OCI-LY1 (cell line): ENCODE measurements at regions not wholly inside any gene's neighbourhood (a gene's known extent, or its start where the extent isn't known, plus 50 kb on each side); places are given as distances from the start of the nearest gene placed in this dataset.

Experiments used
- H2AFZ ChIP-seq: fragments of 200-600 bp; sonication (generic), shearing (Covaris generic); 2 replicates; pipeline ENCODE4 v1.6.0; 2014; ENCODE audit warnings: antibody characterized with exemption, mild to moderate bottlenecking, low read length
- H3F3A ChIP-seq: fragments of 200-600 bp; sonication (generic), shearing (Covaris generic); 2 replicates; pipeline ENCODE4 v1.6.0; 2014; ENCODE audit warnings: mild to moderate bottlenecking, antibody characterized with exemption, low read length, moderate library complexity; ENCODE audit not compliant: insufficient read depth
- H3K27ac ChIP-seq: fragments of 200-600 bp; sonication (generic); 2 replicates; pipeline ENCODE4 v1.5.1; 2014; ENCODE audit warnings: low read length, mixed run types, mild to moderate bottlenecking, low read depth; ENCODE audit not compliant: poor library complexity, severe bottlenecking
- H3K27me3 ChIP-seq: fragments of 200-600 bp; sonication (generic); 2 replicates; pipeline ENCODE4 v1.6.0; 2014; ENCODE audit warnings: antibody characterized with exemption, mild to moderate bottlenecking, low read length, moderate library complexity; ENCODE audit not compliant: insufficient read depth
- H3K36me3 ChIP-seq: fragments of 200-600 bp; sonication (generic); 2 replicates; pipeline ENCODE4 v1.6.1; 2014; ENCODE audit warnings: mild to moderate bottlenecking, antibody characterized with exemption, low read length, moderate library complexity, mixed read lengths; ENCODE audit not compliant: insufficient read depth
- H3K4me1 ChIP-seq: fragments of 200-600 bp; sonication (generic); 2 replicates; pipeline ENCODE4 v1.5.1; 2014; ENCODE audit warnings: mild to moderate bottlenecking, low read length, moderate library complexity; ENCODE audit not compliant: insufficient read depth, severe bottlenecking
- H3K4me2 ChIP-seq: fragments of 200-600 bp; sonication (generic), shearing (Covaris generic); 2 replicates; pipeline ENCODE4 v1.6.1; 2014; ENCODE audit warnings: low read length
- H3K4me3 ChIP-seq: fragments of 200-600 bp; sonication (generic); 2 replicates; pipeline ENCODE4 v1.5.1; 2014; ENCODE audit warnings: low read length, low read depth, mild to moderate bottlenecking, mixed read lengths; ENCODE audit not compliant: poor library complexity, severe bottlenecking
- H3K79me2 ChIP-seq: fragments of 200-600 bp; shearing (Covaris generic); 2 replicates; pipeline ENCODE4 v1.6.1; 2016; ENCODE audit warnings: mixed run types, low read length, mixed read lengths; ENCODE audit not compliant: insufficient read depth
- H3K9ac ChIP-seq: fragments of 200-600 bp; sonication (generic), shearing (Covaris generic); 2 replicates; pipeline ENCODE4 v1.6.1; 2014; ENCODE audit warnings: mild to moderate bottlenecking, low read length, mixed read lengths
- H3K9me2 ChIP-seq: fragments of 200-600 bp; sonication (generic), shearing (Covaris generic); 2 replicates; pipeline ENCODE4 v1.6.1; 2014; ENCODE audit warnings: low read depth, mild to moderate bottlenecking, low read length, mixed read lengths
- H3K9me3 ChIP-seq: fragments of 200-600 bp; shearing (Covaris generic); 2 replicates; pipeline ENCODE4 v1.6.1; 2014; ENCODE audit warnings: low read length, mixed read lengths
- H4K20me1 ChIP-seq: fragments of 200-600 bp; sonication (generic), shearing (Covaris generic); 2 replicates; pipeline ENCODE4 v1.6.0; 2016; ENCODE audit warnings: mild to moderate bottlenecking, low read length; ENCODE audit not compliant: insufficient read depth
- CTCF ChIP-seq: fragments of 200-600 bp; sonication (generic), shearing (Covaris generic); IDR thresholded peaks from 2 replicates; pipeline ENCODE4 v1.5.1; 2017; ENCODE audit warnings: mild to moderate bottlenecking, antibody characterized with exemption, low read length, moderate library complexity, mixed read lengths
- EZH2 ChIP-seq: fragments of 200-600 bp; sonication (generic), shearing (Covaris generic); IDR thresholded peaks from 2 replicates; pipeline ENCODE4 v1.8.0; 2017; ENCODE audit warnings: borderline replicate concordance, mixed run types, mild to moderate bottlenecking, antibody characterized with exemption, low read length, moderate library complexity, mixed read lengths

GRCh38 chr5:117082977-117083376 is 508.4 kb upstream of the SEMA6A start:
- H3K36me3 ChIP-seq: no peaks in the 10 kb centered on the region

GRCh38 chr5:117077142-117077541 is 502.5 kb upstream of the SEMA6A start:
- no peaks in the 10 kb centered on the region for H3K27me3 ChIP-seq
- no peak overlapping the region for H2AFZ ChIP-seq
- H3K27ac ChIP-seq: no peak overlapping the region
- H3K36me3 ChIP-seq: no peaks in the 10 kb centered on the region
- H3K79me2 ChIP-seq: no peaks in the 10 kb centered on the region
- H3K9me2 ChIP-seq: no peaks in the 10 kb centered on the region
- H3K9me3 ChIP-seq: no peaks in the 10 kb centered on the region
- H4K20me1 ChIP-seq: no peaks in the 10 kb centered on the region
- no peak overlapping the region for H3K4me3 ChIP-seq
- no peaks in the 10 kb centered on the region for H3F3A ChIP-seq
- TF ChIP-seq EZH2 (no peak), CTCF (peak; percentile 50)
- H3K4me2 ChIP-seq: no peak overlapping the region
- H3K9ac ChIP-seq: no peak overlapping the region
- H3K4me1 ChIP-seq: no peaks in the 10 kb centered on the region

More at GRCh38 chr5:117082977-117083376, 508.4 kb upstream of the SEMA6A start:
- Histone ChIP-seq H2AFZ (no peak overlapping the region), H3K27me3 (no peaks in the 10 kb centered on the region), H3K27ac (no peak overlapping the region), H3K9ac (no peak overlapping the region), H3K9me3 (no peaks in the 10 kb centered on the region), H3K79me2 (no peaks in the 10 kb centered on the region), H3K4me3 (no peak overlapping the region), H3F3A (no peaks in the 10 kb centered on the region), H3K4me2 (no peak overlapping the region), H3K9me2 (no peaks in the 10 kb centered on the region), H3K4me1 (no peaks in the 10 kb centered on the region), H4K20me1 (no peaks in the 10 kb centered on the region)
- TF ChIP-seq EZH2: no peak
- TF ChIP-seq CTCF: no peak

- Histone ChIP-seq H3K4me2 (no peak overlapping the region), H3K9ac (no peak overlapping the region), H3K9me2 (no peaks in the 10 kb centered on the region), H3K4me3 (no peak overlapping the region), H3K36me3 (no peaks in the 10 kb centered on the region), H3K27me3 (no peaks in the 10 kb centered on the region), H4K20me1 (no peaks in the 10 kb centered on the region), H3K79me2 (no peaks in the 10 kb centered on the region), H3K27ac (no peak overlapping the region), H3K9me3 (no peaks in the 10 kb centered on the region), H2AFZ (no peak overlapping the region), H3K4me1 (no peaks in the 10 kb centered on the region), H3F3A (no peaks in the 10 kb centered on the region)
- TF ChIP-seq EZH2 (no peak), CTCF (no peak)
Observed at GRCh38 chr5:117072439-117072838, 497.8 kb upstream of the SEMA6A start.
